ENCODE measurements at regions not wholly inside any gene's neighbourhood (a gene's known extent, or its start where the extent isn't known, plus 50 kb on each side); places are given as distances from the start of the nearest gene placed in this dataset.

DNA sequence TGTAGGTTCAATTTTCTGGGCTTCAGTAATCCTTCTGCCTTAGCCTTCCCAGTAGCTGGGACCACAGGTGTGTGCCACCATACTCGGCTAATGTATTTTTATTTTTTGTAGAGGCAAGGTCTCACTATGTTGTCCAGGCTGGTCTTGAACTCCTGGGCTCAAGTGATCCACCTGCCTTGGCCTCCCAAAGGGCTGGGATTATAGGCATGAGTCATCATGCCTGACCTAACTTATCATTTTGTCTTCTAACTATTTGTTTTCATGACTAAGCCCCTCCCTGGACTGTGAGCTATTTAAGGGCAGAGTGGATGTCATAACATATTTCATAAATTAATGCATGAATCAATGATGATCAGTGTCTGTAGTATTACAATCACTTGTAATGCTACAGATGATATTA, 56.1 kb upstream of the PIAS1 start:
- TF ChIP-seq, protein P1, sequence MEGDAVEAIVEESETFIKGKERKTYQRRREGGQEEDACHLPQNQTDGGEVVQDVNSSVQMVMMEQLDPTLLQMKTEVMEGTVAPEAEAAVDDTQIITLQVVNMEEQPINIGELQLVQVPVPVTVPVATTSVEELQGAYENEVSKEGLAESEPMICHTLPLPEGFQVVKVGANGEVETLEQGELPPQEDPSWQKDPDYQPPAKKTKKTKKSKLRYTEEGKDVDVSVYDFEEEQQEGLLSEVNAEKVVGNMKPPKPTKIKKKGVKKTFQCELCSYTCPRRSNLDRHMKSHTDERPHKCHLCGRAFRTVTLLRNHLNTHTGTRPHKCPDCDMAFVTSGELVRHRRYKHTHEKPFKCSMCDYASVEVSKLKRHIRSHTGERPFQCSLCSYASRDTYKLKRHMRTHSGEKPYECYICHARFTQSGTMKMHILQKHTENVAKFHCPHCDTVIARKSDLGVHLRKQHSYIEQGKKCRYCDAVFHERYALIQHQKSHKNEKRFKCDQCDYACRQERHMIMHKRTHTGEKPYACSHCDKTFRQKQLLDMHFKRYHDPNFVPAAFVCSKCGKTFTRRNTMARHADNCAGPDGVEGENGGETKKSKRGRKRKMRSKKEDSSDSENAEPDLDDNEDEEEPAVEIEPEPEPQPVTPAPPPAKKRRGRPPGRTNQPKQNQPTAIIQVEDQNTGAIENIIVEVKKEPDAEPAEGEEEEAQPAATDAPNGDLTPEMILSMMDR (IDR thresholded peaks at IDR 0.05): no peak
- TF ChIP-seq EZH2 (IDR thresholded peaks at IDR 0.05): no peak
